Right kidney (tissue), 1 donor: ENCODE measurements at regions not wholly inside any gene's neighbourhood (a gene's known extent, or its start where the extent isn't known, plus 50 kb on each side); places are given as distances from the start of the nearest gene placed in this dataset.
A peak's percentile ranks its signal among the peaks of the same experiment; 100 is the strongest.

Experiments
- DNase-seq: peaks from one replicate; pipeline ENCODE4 v3.0.0-alpha.2; 2016

DNA sequence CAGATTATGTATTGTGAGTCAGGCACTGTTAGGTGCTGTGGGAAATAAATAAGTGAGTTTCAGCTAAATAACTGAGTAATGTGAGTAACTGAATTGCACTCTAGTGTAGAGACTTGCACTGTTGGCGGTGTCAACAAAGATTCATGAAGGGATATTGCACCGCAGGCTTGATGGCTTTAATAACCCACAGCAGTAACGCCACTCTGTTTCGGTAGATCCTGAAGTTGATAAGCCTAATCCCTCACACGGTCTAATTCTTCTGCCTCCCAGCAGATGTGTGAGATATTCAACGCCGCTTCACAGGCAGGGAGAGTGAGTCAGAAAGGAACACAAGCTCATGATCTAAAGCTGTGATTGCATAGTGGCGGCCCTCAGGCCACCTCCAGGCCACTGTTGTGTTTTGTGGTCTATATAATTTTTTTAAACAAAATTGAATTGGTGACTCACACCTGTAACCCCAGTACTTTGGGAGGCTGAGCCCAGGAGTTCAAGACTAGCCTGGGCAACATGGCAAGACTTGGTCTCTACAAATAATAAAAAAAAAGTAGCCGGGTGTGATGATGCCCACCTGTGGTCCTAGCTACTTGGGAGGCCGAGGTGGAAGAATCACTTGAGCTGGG, 94.3 kb downstream of the LIPG start:
- DNase-seq: no peak

DNA sequence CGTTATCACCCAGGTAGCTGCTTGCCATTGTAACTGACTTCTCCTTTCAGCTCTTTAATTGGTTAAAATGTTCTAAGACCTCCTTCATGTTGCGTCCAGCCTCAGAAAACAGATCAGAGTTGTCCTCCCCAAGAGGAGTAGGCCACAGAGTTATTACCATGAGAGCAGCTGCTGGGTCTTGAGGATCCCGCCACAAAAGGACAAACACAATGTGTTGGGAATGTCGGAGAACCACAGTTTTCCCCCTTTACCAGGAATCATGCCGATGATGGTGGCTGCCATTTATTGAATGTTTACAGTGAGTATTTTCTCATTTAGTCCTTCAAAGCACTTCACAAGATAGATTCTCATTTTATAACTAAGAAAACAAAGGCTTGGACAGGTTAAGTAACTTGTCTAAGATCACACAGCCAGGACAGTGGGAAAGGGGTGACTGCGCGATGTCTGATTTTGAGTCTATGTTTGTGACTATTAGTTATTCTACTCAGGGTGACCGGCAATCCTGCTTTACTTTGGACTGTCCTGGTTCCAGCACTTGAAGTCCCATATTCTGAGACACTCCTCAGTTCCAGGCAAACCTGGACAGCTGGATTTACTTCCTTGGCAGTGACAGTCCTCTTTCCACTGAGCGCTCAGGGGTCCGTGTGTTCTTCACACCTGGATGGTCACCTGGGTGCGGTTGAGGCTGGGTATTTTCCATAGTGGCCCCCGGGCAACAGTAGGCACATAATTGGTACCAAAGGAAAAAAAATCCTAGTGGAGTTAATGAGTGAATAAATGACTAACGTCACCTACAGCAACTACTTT, 93.6 kb downstream of the LIPG start:
- DNase-seq: no peak

DNA sequence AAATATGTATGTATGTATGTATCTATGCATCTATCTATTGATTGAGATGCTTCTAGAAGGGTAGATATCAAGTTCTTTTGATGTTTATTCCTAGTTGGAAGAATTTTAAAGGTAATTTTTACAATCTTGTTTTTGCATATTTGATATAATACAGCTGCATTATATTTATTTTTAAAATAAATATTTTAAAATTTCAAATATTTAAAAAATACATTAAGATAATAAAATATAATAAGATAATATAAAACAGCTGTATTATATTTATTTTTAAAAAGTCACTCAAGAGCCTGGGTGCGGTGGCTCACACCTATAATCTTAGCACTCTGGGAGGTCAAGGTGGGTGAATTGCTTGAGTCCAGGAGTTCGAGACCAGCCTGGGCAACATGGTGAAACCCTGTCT, 92.5 kb downstream of the LIPG start:
- no peak for DNase-seq

DNA sequence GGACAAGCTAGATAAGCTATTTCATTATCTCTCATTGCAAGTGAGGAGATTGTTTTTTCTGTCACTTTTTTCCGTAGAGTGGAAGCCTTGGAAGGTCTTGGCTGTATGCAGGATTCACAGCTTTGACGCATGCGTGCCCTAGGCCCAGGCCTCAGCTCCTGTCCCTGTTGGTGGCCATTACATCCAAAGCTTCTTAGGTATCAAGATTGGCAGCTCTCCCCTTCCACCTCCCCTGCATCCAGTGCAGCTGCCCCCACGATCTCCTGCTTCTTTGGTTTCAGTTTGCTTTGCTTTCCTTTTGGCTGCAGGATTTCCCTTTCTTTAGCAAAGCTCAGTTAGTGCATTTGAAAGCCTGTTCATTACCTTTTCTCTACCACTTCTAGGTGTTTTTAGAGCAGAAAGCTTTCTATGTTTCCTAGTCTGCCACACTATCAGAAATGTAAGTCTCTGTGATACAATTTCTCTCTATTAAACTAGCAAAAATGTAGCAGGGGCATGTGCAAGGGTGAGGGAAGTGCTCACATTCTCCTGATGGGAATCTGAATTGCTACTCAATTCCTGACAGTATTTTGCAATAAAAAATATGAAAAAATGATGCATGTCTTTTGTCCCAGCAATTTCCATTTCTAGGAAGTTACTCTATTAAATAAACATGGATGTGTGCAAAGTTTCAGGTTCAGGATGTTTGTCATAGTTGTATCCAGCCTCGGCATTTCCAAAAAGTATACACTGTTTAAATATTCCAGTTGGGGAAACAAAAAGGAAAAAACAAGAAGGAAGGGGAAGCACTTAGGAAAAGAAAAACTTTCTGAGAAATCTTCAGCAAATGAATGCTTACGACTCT, 91.2 kb downstream of the LIPG start:
- DNase-seq: peak; percentile 35

DNA sequence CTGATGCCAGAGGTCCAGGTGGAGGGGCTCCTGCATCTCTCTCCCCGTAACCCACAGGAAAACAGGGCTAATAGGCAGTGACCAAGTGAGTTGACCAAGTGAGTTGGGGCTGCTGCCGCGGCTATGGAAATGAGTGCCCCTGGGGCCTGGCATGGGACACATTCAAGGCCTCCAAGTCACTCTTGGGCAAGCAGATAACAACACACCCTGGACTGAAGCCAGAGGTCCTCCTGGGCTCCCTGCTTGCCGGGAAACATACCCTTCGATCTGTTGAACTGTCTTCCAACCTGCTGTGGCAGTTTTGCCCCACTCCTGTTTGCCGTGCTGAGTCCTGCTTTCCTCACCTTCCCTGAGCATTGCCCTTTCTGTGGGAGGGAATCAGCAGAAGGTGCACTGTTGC, 89.2 kb downstream of the LIPG start:
- no peak for DNase-seq

DNA sequence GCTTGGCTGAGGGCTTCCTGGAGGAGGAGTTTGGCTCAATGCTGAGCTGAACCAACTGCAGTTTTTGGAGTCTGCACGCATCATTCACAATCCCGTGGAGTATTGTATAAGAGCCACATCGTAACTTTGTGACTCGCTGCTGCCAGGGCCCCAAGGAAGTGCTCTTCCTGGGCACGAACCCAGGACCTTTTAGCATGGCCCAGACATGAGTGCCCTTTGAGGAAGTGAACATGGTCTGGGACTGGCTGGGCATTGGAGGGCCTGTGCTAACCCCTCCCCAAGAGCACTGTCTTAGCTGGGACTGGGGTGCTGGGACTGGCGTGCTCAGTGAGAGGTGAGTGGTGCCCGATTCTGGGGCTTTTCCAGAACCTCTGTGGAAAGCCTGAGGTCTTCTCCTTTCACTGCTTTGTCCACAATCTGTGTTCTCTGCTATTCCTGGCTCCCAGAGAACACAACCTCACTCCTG, 88.6 kb downstream of the LIPG start:
- no peak for DNase-seq

DNA sequence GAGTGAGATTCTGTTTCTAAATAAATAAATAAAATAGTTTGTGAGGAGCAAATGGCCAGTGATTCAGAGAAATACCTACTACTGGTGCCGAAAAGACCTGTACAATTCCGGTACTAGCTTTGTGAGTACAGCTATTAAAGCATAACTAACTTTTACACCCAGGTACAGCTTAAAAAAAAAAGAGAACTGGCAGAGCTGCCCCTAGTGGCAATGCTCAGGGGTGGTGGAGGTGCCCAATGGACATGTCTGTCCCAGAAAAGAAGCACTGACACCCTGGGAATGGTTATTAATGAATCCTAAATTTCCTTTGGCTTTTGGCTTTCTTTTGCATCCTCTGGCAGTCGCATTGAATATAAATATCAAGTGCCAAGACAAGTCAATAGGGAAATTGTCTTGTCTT, 87.0 kb downstream of the LIPG start:
- DNase-seq: no peak
